Vagina (tissue), 2 donors: ENCODE measurements at regions not wholly inside any gene's neighbourhood (a gene's known extent, or its start where the extent isn't known, plus 50 kb on each side); places are given as distances from the start of the nearest gene placed in this dataset.

Experiments
- POLR2A ChIP-seq, 2 donors: fragments of 450-650 bp; IDR thresholded peaks; one replicate each; pipeline ENCODE4 v1.6.1; 2017; ENCODE audit warnings: antibody characterized with exemption in 2 of 2, mild to moderate bottlenecking in 2 of 2, moderate library complexity in 2 of 2
- TF ChIP-seq, protein P1 (sequence below), 3 experiments: fragments of 450-650 bp in 2 of 3; fragments of 200-600 bp in 1 of 3; sonication (generic) in 1 of 3; IDR thresholded peaks; one replicate each; pipeline ENCODE4 v1.5.1; 2017 to 2019; ENCODE audit warnings: antibody characterized with exemption in 3 of 3, mild to moderate bottlenecking in 2 of 3, moderate library complexity in 2 of 3

DNA sequence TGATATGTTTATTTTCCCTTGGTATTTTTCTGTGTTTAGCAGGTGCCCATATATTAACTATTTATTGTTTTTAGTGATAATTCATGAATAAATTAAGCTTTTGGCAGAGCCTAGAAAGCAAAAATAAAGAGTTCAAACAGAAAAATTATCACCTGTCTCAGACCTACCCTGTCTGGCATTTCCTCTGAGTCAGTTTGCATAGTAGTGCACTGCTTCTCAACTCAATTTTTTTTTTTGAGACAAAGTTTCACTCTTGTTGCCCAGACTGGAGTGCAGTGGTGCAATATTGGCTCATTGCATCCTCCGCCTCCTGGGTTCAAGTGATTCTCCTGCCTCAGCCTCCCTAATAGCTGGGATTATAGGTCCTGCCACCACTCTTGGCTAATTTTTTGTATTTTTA is 793.9 kb downstream of the SUCLG1 start:
- TF ChIP-seq, protein P1, sequence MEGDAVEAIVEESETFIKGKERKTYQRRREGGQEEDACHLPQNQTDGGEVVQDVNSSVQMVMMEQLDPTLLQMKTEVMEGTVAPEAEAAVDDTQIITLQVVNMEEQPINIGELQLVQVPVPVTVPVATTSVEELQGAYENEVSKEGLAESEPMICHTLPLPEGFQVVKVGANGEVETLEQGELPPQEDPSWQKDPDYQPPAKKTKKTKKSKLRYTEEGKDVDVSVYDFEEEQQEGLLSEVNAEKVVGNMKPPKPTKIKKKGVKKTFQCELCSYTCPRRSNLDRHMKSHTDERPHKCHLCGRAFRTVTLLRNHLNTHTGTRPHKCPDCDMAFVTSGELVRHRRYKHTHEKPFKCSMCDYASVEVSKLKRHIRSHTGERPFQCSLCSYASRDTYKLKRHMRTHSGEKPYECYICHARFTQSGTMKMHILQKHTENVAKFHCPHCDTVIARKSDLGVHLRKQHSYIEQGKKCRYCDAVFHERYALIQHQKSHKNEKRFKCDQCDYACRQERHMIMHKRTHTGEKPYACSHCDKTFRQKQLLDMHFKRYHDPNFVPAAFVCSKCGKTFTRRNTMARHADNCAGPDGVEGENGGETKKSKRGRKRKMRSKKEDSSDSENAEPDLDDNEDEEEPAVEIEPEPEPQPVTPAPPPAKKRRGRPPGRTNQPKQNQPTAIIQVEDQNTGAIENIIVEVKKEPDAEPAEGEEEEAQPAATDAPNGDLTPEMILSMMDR (IDR thresholded peaks at IDR 0.05) = no peak
- no peak for TF ChIP-seq POLR2A (IDR thresholded peaks at IDR 0.05)
